HCT116 (cell line): ENCODE measurements at regions not wholly inside any gene's neighbourhood (a gene's known extent, or its start where the extent isn't known, plus 50 kb on each side); places are given as distances from the start of the nearest gene placed in this dataset.

Source experiments
- ATAC-seq: fragments of 200-7000 bp; cut with Tn5 transposase; 2 replicates; pipeline ENCODE4 v1.9.1; 2020; ENCODE audit warnings: mild to moderate bottlenecking, moderate library complexity
- BruUV-seq: library from RNA; stranded (reverse); fragments of 400-500 nt; replicated peaks from 2 replicates; lab custom pipeline; 2021; lab: Mats Ljungman, UMichigan
- CTCF ChIA-PET: fragments of 300-600 bp; sonication (Branson Sonifier 250); formaldehyde crosslinking; loops from one replicate; lab custom pipeline; 2021; ENCODE audit warnings: antibody characterized with exemption; lab: Charles Lee
- POLR2A ChIA-PET: fragments of 300-600, 350-600 bp; sonication (Branson Sonifier 250); formaldehyde crosslinking; loops from one replicate; lab custom pipeline; 2021; ENCODE audit warnings: antibody characterized with exemption; lab: Charles Lee
- RAD21 ChIA-PET, 2 experiments: fragments of 300-600 bp; sonication (Branson Sonifier 250); formaldehyde crosslinking; loops; one replicate each; lab custom pipeline; 2023; ENCODE audit warnings: low total read pairs in 2 of 2; ENCODE audit not compliant: uncharacterized antibody in 2 of 2, unreplicated experiment in 2 of 2, low non-redundant PET in 1 of 2; lab: Charles Lee
- DNase-seq: peaks from one replicate; pipeline ENCODE4 v3.0.0-alpha.2; 2010; ENCODE audit warnings: low read depth, low spot score
- H2AFZ ChIP-seq: fragments of 200-600 bp; shearing (Covaris generic), sonication (generic); 2 replicates; pipeline ENCODE4 v1.6.1; 2017; ENCODE audit warnings: low read depth, mixed run types, mixed read lengths, antibody characterized with exemption, low read length; ENCODE audit not compliant: poor library complexity, severe bottlenecking
- H3K27ac ChIP-seq: 2 replicates; pipeline ENCODE4 v1.5.1; 2012; ENCODE audit warnings: low read depth, low read length
- H3K27me3 ChIP-seq: fragments of 200-600 bp; sonication (generic); 2 replicates; pipeline ENCODE4 v1.6.1; 2016; ENCODE audit warnings: mixed run types, low read length, mixed read lengths; ENCODE audit not compliant: insufficient read depth
- H3K36me3 ChIP-seq, 2 experiments: fragments of 200-500 bp in 1 of 2; fragments of 200-600 bp in 1 of 2; sonication (Bioruptor generic) in 1 of 2; sonication (generic) in 1 of 2; 2 replicates each; pipeline versions ENCODE4 v1.5.1 to v1.6.1; 2014 to 2016; ENCODE audit warnings: low read length in 2 of 2, inconsistent platforms in 1 of 2, mixed read lengths in 1 of 2, mixed run types in 1 of 2; ENCODE audit not compliant: insufficient read depth in 2 of 2, control insufficient read depth in 1 of 2
- H3K4me1 ChIP-seq, 2 experiments: fragments of 200-600 bp in 1 of 2; sonication (generic) in 1 of 2; 2 replicates each; pipeline versions ENCODE4 v1.5.1 to v1.6.1; 2012 to 2017; ENCODE audit warnings: low read length in 2 of 2, inconsistent platforms in 1 of 2, mild to moderate bottlenecking in 1 of 2, mixed read lengths in 1 of 2, mixed run types in 1 of 2, moderate library complexity in 1 of 2; ENCODE audit not compliant: insufficient read depth in 2 of 2, control insufficient read depth in 1 of 2
- H3K4me2 ChIP-seq: fragments of 200-600 bp; sonication (generic); 2 replicates; pipeline ENCODE4 v1.6.1; 2017; ENCODE audit warnings: mixed run types, low read length, mixed read lengths
- H3K4me3 ChIP-seq, 2 experiments: fragments of 200-600 bp in 1 of 2; sonication (generic) in 1 of 2; replicated peaks in 1 of 2; 2 replicates each; pipeline ENCODE4 v1.5.1; 2011 to 2016; ENCODE audit warnings: low read length in 2 of 2, control low read depth in 1 of 2, low read depth in 1 of 2, mild to moderate bottlenecking in 1 of 2, mixed read lengths in 1 of 2, mixed run types in 1 of 2
- H3K79me2 ChIP-seq: fragments of 200-600 bp; sonication (generic); 2 replicates; pipeline ENCODE4 v1.6.1; 2017; ENCODE audit warnings: mild to moderate bottlenecking, mixed run types, low read length, moderate library complexity, mixed read lengths; ENCODE audit not compliant: insufficient read depth
- H3K9ac ChIP-seq: fragments of 200-600 bp; sonication (generic); 2 replicates; pipeline ENCODE4 v1.6.1; 2016; ENCODE audit warnings: low read length, mixed read lengths
- H3K9me2 ChIP-seq: fragments of 200-600 bp; sonication (generic), shearing (Covaris generic); 2 replicates; pipeline ENCODE4 v1.6.1; 2017; ENCODE audit warnings: mixed run types, mild to moderate bottlenecking, moderate library complexity; ENCODE audit not compliant: insufficient read depth
- H3K9me3 ChIP-seq, 2 experiments: fragments of 200-500 bp in 1 of 2; fragments of 200-600 bp in 1 of 2; sonication (Bioruptor generic) in 1 of 2; sonication (generic) in 1 of 2; 2 replicates each; pipeline ENCODE4 v1.6.1; 2014 to 2017; ENCODE audit warnings: low read length in 2 of 2, mixed read lengths in 2 of 2, inconsistent platforms in 1 of 2, low read depth in 1 of 2, mild to moderate bottlenecking in 1 of 2, mixed run types in 1 of 2, moderate library complexity in 1 of 2; ENCODE audit not compliant: control insufficient read depth in 1 of 2, insufficient read depth in 1 of 2
- H4K20me1 ChIP-seq: fragments of 200-600 bp; sonication (generic), shearing (Covaris generic); 2 replicates; pipeline ENCODE4 v1.6.1; 2017; ENCODE audit warnings: mixed run types, mild to moderate bottlenecking, moderate library complexity; ENCODE audit not compliant: insufficient read depth
- ATF3 ChIP-seq: IDR thresholded peaks from 2 replicates; pipeline ENCODE4 v1.6.1; 2012
- CBX3 ChIP-seq: IDR thresholded peaks from 2 replicates; pipeline ENCODE4 v1.6.1; 2012; ENCODE audit warnings: low read depth
- EGR1 ChIP-seq: IDR thresholded peaks from 2 replicates; pipeline ENCODE4 v1.6.1; 2012; ENCODE audit warnings: low read depth
- ELF1 ChIP-seq: IDR thresholded peaks from 2 replicates; pipeline ENCODE4 v1.6.1; 2012; ENCODE audit warnings: low read depth, borderline replicate concordance
- EZH2 ChIP-seq: fragments of 200-600 bp; sonication (generic); IDR thresholded peaks from 2 replicates; pipeline ENCODE4 v1.6.1; 2017; ENCODE audit warnings: antibody characterized with exemption, mixed run types
- FOSL1 ChIP-seq: IDR thresholded peaks from 2 replicates; pipeline ENCODE4 v1.6.1; 2012; ENCODE audit warnings: low read depth
- RAD21 ChIP-seq: IDR thresholded peaks from 2 replicates; pipeline ENCODE4 v1.6.1; 2012; ENCODE audit warnings: low read depth, mild to moderate bottlenecking
- SIN3A ChIP-seq: IDR thresholded peaks from 2 replicates; pipeline ENCODE4 v1.6.1; 2012; ENCODE audit warnings: low read depth
- SRF ChIP-seq: IDR thresholded peaks from 2 replicates; pipeline ENCODE4 v1.6.1; 2012; ENCODE audit warnings: low read depth
- ZNF274 ChIP-seq: fragments of 200-500 bp; sonication (Bioruptor generic); IDR thresholded peaks from 2 replicates; pipeline ENCODE4 v1.6.1; 2014; ENCODE audit warnings: mild to moderate bottlenecking, low read depth, low read length, inconsistent platforms
- intact Hi-C: fragments of 100-400 bp; cut with micrococcal nuclease; formaldehyde crosslinking; loops from 2 replicates; pipeline ENCODE4 v1.10.0; 2022
- TF ChIP-seq, protein P1 (sequence below): IDR thresholded peaks from 2 replicates; pipeline ENCODE4 v1.6.1; 2012; ENCODE audit warnings: low read depth
- TF ChIP-seq, protein P2 (sequence below): IDR thresholded peaks from 2 replicates; pipeline ENCODE4 v1.6.1; 2012
- TF ChIP-seq, protein P3 (sequence below): IDR thresholded peaks from 2 replicates; pipeline ENCODE4 v1.6.1; 2011; ENCODE audit warnings: mild to moderate bottlenecking, low read length, moderate library complexity; ENCODE audit not compliant: insufficient replicate concordance; ENCODE audit errors: extremely low read depth

DNA sequence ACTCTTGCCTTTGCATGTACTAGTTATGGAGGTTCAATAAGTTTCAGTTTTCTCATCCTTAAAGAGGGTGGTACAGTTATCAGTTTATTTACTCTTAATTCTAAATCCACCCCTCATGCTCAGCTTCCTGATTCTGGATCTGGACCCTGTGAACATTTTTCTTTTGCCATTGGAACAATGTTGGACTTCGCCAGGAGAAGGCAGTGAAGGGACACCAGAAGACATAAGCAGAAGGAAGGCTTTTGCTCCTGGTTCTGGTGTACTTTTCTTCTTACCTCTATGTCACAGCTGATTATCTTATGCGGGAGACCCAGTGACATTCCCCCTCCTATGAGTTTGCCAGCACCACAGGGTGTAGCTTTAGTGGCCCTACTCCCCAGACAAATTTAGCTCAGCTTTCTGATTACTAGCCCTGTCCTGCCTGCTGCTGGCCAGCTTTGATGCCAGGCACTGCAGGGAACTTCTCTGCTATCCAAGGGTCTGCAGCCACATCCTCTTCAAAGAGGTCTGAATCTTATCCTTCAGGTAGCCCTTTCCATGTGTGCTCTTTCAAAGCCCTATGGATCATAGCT lies 466.3 kb upstream of the EPHA3 start:
- no TSS peak for BruUV-seq
- Histone ChIP-seq H3K79me2 (no peaks in the 10 kb centered on the region), H3K27me3 (no peaks in the 10 kb centered on the region), H3K9me2 (no peaks in the 10 kb centered on the region), H3K4me2 (no peak overlapping the region), H3K4me3 (no peak overlapping the region), H3K9ac (no peak overlapping the region), H3K9me3 (peaks cover 3 to 9% of the 10 kb centered on the region in 2 experiments; a peak in 2 of 4 replicates), H3K36me3 (no peaks in the 10 kb centered on the region), H4K20me1 (no peaks in the 10 kb centered on the region), H3K27ac (no peak overlapping the region), H3K4me1 (no peaks in the 10 kb centered on the region), H2AFZ (no peak overlapping the region)
- ChIA-PET CTCF (no interaction called here), POLR2A (no interaction called here), RAD21 (no interaction called here)
- ATAC-seq (no peak), DNase-seq (no peak)
- intact Hi-C loops: no loop called here
- TF ChIP-seq, protein P1, sequence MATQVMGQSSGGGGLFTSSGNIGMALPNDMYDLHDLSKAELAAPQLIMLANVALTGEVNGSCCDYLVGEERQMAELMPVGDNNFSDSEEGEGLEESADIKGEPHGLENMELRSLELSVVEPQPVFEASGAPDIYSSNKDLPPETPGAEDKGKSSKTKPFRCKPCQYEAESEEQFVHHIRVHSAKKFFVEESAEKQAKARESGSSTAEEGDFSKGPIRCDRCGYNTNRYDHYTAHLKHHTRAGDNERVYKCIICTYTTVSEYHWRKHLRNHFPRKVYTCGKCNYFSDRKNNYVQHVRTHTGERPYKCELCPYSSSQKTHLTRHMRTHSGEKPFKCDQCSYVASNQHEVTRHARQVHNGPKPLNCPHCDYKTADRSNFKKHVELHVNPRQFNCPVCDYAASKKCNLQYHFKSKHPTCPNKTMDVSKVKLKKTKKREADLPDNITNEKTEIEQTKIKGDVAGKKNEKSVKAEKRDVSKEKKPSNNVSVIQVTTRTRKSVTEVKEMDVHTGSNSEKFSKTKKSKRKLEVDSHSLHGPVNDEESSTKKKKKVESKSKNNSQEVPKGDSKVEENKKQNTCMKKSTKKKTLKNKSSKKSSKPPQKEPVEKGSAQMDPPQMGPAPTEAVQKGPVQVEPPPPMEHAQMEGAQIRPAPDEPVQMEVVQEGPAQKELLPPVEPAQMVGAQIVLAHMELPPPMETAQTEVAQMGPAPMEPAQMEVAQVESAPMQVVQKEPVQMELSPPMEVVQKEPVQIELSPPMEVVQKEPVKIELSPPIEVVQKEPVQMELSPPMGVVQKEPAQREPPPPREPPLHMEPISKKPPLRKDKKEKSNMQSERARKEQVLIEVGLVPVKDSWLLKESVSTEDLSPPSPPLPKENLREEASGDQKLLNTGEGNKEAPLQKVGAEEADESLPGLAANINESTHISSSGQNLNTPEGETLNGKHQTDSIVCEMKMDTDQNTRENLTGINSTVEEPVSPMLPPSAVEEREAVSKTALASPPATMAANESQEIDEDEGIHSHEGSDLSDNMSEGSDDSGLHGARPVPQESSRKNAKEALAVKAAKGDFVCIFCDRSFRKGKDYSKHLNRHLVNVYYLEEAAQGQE: no peak
- TF ChIP-seq RAD21 (no peak), CBX3 (no peak), EGR1 (no peak), FOSL1 (no peak), EZH2 (no peak), SIN3A (no peak), SRF (no peak), ELF1 (no peak), ZNF274 (no peak), ATF3 (no peak)
- TF ChIP-seq, protein P2, sequence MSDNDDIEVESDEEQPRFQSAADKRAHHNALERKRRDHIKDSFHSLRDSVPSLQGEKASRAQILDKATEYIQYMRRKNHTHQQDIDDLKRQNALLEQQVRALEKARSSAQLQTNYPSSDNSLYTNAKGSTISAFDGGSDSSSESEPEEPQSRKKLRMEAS: no peak
- TF ChIP-seq, protein P3, sequence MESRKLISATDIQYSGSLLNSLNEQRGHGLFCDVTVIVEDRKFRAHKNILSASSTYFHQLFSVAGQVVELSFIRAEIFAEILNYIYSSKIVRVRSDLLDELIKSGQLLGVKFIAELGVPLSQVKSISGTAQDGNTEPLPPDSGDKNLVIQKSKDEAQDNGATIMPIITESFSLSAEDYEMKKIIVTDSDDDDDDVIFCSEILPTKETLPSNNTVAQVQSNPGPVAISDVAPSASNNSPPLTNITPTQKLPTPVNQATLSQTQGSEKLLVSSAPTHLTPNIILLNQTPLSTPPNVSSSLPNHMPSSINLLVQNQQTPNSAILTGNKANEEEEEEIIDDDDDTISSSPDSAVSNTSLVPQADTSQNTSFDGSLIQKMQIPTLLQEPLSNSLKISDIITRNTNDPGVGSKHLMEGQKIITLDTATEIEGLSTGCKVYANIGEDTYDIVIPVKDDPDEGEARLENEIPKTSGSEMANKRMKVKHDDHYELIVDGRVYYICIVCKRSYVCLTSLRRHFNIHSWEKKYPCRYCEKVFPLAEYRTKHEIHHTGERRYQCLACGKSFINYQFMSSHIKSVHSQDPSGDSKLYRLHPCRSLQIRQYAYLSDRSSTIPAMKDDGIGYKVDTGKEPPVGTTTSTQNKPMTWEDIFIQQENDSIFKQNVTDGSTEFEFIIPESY: no peak
